ENCODE measurements at regions not wholly inside any gene's neighbourhood (a gene's known extent, or its start where the extent isn't known, plus 50 kb on each side); places are given as distances from the start of the nearest gene placed in this dataset.

- peak; percentile 2 for DNase-seq (ENCODE audit: low spot score)
Observed at GRCh38 chrX:110853610-110854009, 58.0 kb upstream of the CHRDL1 start.

- DNase-seq (ENCODE audit: low spot score) = no peak
Observed at GRCh38 chrX:110852180-110852579, 56.6 kb upstream of the CHRDL1 start.

- DNase-seq (ENCODE audit: low spot score) = no peak
Observed at GRCh38 chrX:110851780-110852179, 56.2 kb upstream of the CHRDL1 start.

GRCh38 chrX:110847334-110847733 lies 51.7 kb upstream of the CHRDL1 start:
- DNase-seq (ENCODE audit: low spot score) = peak; percentile 37

- no peak for DNase-seq (ENCODE audit: low spot score)
Observed at GRCh38 chrX:110846071-110846470, 50.5 kb upstream of the CHRDL1 start.
